ENCODE measurements at regions not wholly inside any gene's neighbourhood (a gene's known extent, or its start where the extent isn't known, plus 50 kb on each side); places are given as distances from the start of the nearest gene placed in this dataset.
A peak's percentile ranks its signal among the peaks of the same experiment; 100 is the strongest.

GRCh38 chr21:24935991-24936390, 671.3 kb downstream of the MRPL39 start:
- H3K36me3 ChIP-seq: no peaks in the 10 kb centered on the region
- no peak overlapping the region for H3K27ac ChIP-seq
- H3K4me1 ChIP-seq: no peaks in the 10 kb centered on the region
- no peaks in the 10 kb centered on the region for H3K9me3 ChIP-seq
- DNase-seq (ENCODE audit: low spot score in 2 of 2): no peak
- H3K27me3 ChIP-seq: no peaks in the 10 kb centered on the region
- no peak overlapping the region for H3K4me3 ChIP-seq
- TF ChIP-seq CTCF (IDR thresholded peaks at IDR 0.05) (no peak), POLR2AphosphoS5 (IDR thresholded peaks at IDR 0.05) (no peak), POLR2A (IDR thresholded peaks at IDR 0.05) (no peak)
- intact Hi-C loops (cut with DNase I; ENCODE audit: low total_unique reads): no loop called here

GRCh38 chr21:24910591-24910990, 696.7 kb downstream of the MRPL39 start:
- intact Hi-C loops (cut with DNase I; ENCODE audit: low total_unique reads): no loop called here
- Histone ChIP-seq H3K4me3 (no peak overlapping the region), H3K4me1 (no peaks in the 10 kb centered on the region), H3K27ac (no peak overlapping the region), H3K9me3 (no peaks in the 10 kb centered on the region), H3K36me3 (no peaks in the 10 kb centered on the region), H3K27me3 (no peaks in the 10 kb centered on the region)
- DNase-seq (ENCODE audit: low spot score in 2 of 2): no peak
- TF ChIP-seq CTCF (IDR thresholded peaks at IDR 0.05): no peak
- TF ChIP-seq POLR2AphosphoS5 (IDR thresholded peaks at IDR 0.05): no peak
- no peak for TF ChIP-seq POLR2A (IDR thresholded peaks at IDR 0.05)

GRCh38 chr21:24903994-24904635, 703.2 kb downstream of the MRPL39 start:
- Histone ChIP-seq H3K9me3 (no peaks in the 10 kb centered on the region), H3K36me3 (no peaks in the 10 kb centered on the region), H3K27me3 (no peaks in the 10 kb centered on the region), H3K27ac (peak overlapping the region in 1 of 2 donors; percentile 12), H3K4me1 (no peaks in the 10 kb centered on the region), H3K4me3 (no peak overlapping the region)
- TF ChIP-seq CTCF (IDR thresholded peaks at IDR 0.05): no peak
- TF ChIP-seq POLR2AphosphoS5 (IDR thresholded peaks at IDR 0.05): no peak
- TF ChIP-seq POLR2A (IDR thresholded peaks at IDR 0.05): no peak
- DNase-seq (ENCODE audit: low spot score in 2 of 2): no peak
- intact Hi-C loops (cut with DNase I; ENCODE audit: low total_unique reads): no loop called here

GRCh38 chr21:24899138-24899537, 708.1 kb downstream of the MRPL39 start:
- H3K27ac ChIP-seq: no peak overlapping the region
- no peaks in the 10 kb centered on the region for H3K36me3 ChIP-seq
- TF ChIP-seq POLR2A (IDR thresholded peaks at IDR 0.05): no peak
- no peak for TF ChIP-seq CTCF (IDR thresholded peaks at IDR 0.05)
- no peak for TF ChIP-seq POLR2AphosphoS5 (IDR thresholded peaks at IDR 0.05)
- DNase-seq (ENCODE audit: low spot score in 2 of 2): no peak
- no peaks in the 10 kb centered on the region for H3K9me3 ChIP-seq
- H3K4me1 ChIP-seq: no peaks in the 10 kb centered on the region
- H3K27me3 ChIP-seq: no peaks in the 10 kb centered on the region
- H3K4me3 ChIP-seq: no peak overlapping the region
- intact Hi-C loops (cut with DNase I; ENCODE audit: low total_unique reads): no loop called here

GRCh38 chr21:24897883-24898282, 709.4 kb downstream of the MRPL39 start:
- intact Hi-C loops (cut with DNase I; ENCODE audit: low total_unique reads): no loop called here
- H3K4me3 ChIP-seq: no peak overlapping the region
- H3K9me3 ChIP-seq: no peaks in the 10 kb centered on the region
- no peaks in the 10 kb centered on the region for H3K27me3 ChIP-seq
- H3K27ac ChIP-seq: no peak overlapping the region
- no peaks in the 10 kb centered on the region for H3K4me1 ChIP-seq
- TF ChIP-seq POLR2A (IDR thresholded peaks at IDR 0.05): no peak
- no peak for TF ChIP-seq CTCF (IDR thresholded peaks at IDR 0.05)
- no peak for TF ChIP-seq POLR2AphosphoS5 (IDR thresholded peaks at IDR 0.05)
- DNase-seq (ENCODE audit: low spot score in 2 of 2): no peak
- H3K36me3 ChIP-seq: no peaks in the 10 kb centered on the region
